ENCODE measurements at regions not wholly inside any gene's neighbourhood (a gene's known extent, or its start where the extent isn't known, plus 50 kb on each side); places are given as distances from the start of the nearest gene placed in this dataset.

DNA sequence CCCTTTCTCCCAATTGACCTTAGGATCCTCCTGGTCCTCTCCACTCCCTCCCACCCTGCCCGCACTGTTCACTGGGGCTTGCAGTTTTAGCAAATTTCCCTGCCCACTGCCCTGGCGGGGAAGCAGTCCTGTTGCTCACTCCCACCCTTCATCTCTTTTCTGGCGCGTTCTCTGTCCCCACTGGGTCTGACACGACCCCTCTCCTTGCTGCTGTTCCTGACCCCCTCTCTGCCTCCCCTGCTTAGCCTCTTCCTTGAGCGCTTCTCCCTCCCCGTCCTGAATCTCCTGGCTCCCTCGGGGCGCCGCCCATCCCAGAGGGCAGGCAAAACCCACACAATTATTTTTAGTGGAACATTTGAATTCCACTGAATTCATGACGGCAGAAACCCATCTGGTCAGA is 1796.4 kb downstream of the TP53TG3F start:
- no peak for DNase-seq (ENCODE audit: low read depth)
- no peak overlapping the region for H3K4me3 ChIP-seq (ENCODE audit: control insufficient read depth, low read depth, low read length)
- no peak for TF ChIP-seq CTCF (conservative IDR thresholded peaks at IDR 0.05; ENCODE audit: control insufficient read depth, insufficient read depth, low read depth, low read length)

- no peak for DNase-seq (ENCODE audit: low read depth)
- TF ChIP-seq CTCF (conservative IDR thresholded peaks at IDR 0.05; ENCODE audit: control insufficient read depth, insufficient read depth, low read depth, low read length), result no peak
- no peak overlapping the region for H3K4me3 ChIP-seq (ENCODE audit: control insufficient read depth, low read depth, low read length)
Observed at GRCh38 chr16:35258381-35258780, 1799.0 kb downstream of the TP53TG3F start.

- no peak overlapping the region for H3K4me3 ChIP-seq (ENCODE audit: control insufficient read depth, low read depth, low read length)
- DNase-seq (ENCODE audit: low read depth), result no peak
- no peak for TF ChIP-seq CTCF (conservative IDR thresholded peaks at IDR 0.05; ENCODE audit: control insufficient read depth, insufficient read depth, low read depth, low read length)
Observed at GRCh38 chr16:35295856-35296255, 1836.4 kb downstream of the TP53TG3F start.

DNA sequence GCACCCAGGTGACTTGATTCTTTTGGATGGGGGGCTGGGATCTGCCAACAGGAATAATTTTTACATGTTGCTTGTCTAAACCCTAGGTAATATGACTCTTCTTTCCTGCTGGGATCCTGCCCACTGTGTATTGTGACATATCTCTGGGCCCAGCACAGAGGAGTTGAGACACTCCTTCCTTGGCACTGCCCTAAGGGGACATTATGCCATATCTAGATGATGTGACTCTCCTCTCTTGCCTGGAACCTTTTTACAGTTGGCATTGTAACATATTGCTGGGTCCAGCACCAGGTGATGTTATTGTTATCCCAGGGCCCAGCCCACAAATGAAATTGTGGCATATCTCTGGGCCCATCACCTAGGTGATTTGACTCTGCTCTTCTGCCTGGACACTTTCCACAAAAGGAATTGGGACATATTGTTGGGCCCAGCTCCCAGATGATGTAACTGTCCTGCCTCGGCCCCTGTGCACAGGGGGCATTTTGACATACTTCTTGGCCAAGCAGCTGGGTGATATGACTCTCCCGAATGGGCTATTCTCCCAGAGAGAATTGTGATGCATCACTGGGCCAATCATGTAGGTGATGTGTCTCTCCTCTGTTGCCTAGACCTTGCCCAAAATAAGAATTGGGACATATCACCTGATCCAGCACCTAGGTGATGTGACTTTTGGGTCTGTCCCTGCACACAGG is 1837.7 kb downstream of the TP53TG3F start:
- DNase-seq (ENCODE audit: low read depth), result no peak
- TF ChIP-seq CTCF (conservative IDR thresholded peaks at IDR 0.05; ENCODE audit: control insufficient read depth, insufficient read depth, low read depth, low read length), result no peak
- no peak overlapping the region for H3K4me3 ChIP-seq (ENCODE audit: control insufficient read depth, low read depth, low read length)

DNA sequence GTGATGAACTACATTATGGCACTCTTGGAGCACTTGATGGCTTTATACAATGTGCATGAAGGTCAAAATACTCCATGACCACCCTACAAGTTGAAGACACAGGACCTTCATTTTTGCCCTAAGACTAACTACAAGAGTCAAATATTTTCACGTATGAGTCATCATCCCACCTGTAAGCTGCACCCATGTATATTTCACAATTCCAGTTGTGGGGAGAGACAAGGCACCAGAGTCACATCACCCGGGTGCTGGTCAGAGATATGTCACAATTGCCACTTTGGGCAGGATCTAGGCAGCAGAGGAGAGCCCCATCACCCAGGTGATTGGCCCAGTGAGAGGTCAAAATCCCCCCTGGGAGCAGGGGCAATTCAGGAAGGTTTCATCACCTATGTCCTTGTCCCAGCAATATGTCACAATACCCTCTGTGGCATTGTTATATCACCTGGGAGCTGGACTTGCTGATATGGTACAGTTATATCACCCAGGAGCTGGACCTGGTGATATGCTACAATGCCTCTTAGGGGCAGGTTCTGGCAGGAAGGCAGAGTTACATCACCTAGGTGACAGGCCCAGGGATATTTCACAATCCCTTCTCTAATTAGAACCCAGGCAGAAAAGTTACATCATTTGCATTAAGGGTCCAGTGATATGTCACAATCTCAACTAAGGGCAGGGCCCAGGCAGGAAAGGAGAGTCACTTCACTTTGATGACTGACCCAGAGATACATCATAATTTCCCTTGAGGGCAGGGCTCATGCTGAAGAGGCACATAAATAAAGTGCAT is 1839.2 kb downstream of the TP53TG3F start:
- no peak for TF ChIP-seq CTCF (conservative IDR thresholded peaks at IDR 0.05; ENCODE audit: control insufficient read depth, insufficient read depth, low read depth, low read length)
- no peak for DNase-seq (ENCODE audit: low read depth)
- no peak overlapping the region for H3K4me3 ChIP-seq (ENCODE audit: control insufficient read depth, low read depth, low read length)

DNA sequence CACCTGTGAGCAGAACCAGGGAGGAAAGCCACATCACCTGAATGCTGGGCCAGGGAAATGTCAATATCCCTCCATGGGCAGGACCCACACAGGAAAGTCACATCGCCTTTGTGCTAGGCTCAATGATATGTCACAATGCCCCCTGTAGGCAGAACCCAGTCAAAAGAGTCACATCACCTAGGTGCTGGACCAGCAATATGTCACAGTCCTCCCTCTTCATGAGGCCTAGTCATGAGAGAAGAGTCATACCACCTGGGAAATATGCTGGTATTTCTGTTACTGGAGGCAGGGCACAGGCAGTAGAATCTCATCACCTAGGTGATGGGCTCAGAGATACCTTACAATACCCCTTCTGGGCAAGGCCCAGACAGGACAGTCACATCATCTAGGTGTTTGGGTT is 1843.4 kb downstream of the TP53TG3F start:
- DNase-seq (ENCODE audit: low read depth), result no peak
- TF ChIP-seq CTCF (conservative IDR thresholded peaks at IDR 0.05; ENCODE audit: control insufficient read depth, insufficient read depth, low read depth, low read length), result no peak
- H3K4me3 ChIP-seq (ENCODE audit: control insufficient read depth, low read depth, low read length), result no peak overlapping the region

All from fibroblast of mammary gland (primary cell).